Fibroblast of gingiva (primary cell): ENCODE measurements at regions not wholly inside any gene's neighbourhood (a gene's known extent, or its start where the extent isn't known, plus 50 kb on each side); places are given as distances from the start of the nearest gene placed in this dataset.
"Not testable (repeated sequence)": the region's sequence is repeated elsewhere in the genome, so short reads cannot be mapped to it uniquely, and the experiment has no call there.

Source experiments
- DNase-seq: peaks from one replicate; pipeline ENCODE4 v3.0.0-alpha.2; 2011; ENCODE audit warnings: low read depth

GRCh38 chr10:26621243-26621888, 76.1 kb upstream of the PDSS1 start:
- no peak for DNase-seq

- peak; percentile 1 for DNase-seq
Measured at GRCh38 chr10:26621889-26622711, 75.4 kb upstream of the PDSS1 start.

DNA sequence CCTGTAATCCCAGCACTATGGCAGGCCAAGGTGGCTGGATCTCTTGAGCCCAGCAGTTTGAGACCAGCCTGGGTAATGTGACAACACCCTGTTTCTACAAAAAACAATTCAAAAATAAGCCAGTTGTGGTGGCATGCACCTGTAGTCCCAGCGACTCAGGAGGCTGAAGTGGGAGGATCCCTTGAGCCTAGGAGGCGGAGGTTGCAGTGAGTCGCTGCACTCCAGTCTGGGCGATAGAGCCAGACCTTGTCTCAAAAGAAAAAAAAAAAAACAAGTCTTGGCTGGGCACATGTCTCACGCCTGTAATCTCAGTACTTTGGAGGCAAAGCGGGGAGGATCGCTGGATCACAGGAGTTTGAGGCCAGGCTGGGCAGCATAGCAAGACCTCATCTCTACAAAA, 74.6 kb upstream of the PDSS1 start:
- no peak for DNase-seq

- DNase-seq: no peak
Measured at GRCh38 chr10:26624006-26624405, 73.5 kb upstream of the PDSS1 start.

GRCh38 chr10:26626066-26626465, 71.4 kb upstream of the PDSS1 start:
- DNase-seq: no peak

- no peak for DNase-seq
Measured at GRCh38 chr10:26627324-26627723, 70.2 kb upstream of the PDSS1 start.

GRCh38 chr10:26628395-26628794, 69.1 kb upstream of the PDSS1 start:
- no peak for DNase-seq

DNA sequence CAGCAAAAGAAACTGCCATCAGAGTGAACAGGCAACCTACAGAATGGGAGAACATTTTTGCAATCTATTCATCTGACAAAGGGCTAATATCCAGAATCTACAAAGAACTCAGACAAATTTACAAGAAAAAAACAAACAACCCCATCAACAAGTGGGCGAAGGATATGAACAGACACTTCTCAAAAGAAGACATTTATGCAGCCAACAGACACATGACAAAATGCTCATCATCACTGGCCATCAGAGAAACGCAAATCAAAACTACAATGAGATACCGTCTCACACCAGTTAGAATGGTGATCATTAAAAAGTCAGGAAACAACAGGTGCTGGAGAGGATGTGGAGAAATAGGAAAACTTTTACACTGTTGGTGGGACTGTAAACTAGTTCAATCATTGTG, 65.3 kb upstream of the PDSS1 start:
- not testable (repeated sequence) for DNase-seq

GRCh38 chr10:26634111-26634510, 63.4 kb upstream of the PDSS1 start:
- not testable (repeated sequence) for DNase-seq

DNA sequence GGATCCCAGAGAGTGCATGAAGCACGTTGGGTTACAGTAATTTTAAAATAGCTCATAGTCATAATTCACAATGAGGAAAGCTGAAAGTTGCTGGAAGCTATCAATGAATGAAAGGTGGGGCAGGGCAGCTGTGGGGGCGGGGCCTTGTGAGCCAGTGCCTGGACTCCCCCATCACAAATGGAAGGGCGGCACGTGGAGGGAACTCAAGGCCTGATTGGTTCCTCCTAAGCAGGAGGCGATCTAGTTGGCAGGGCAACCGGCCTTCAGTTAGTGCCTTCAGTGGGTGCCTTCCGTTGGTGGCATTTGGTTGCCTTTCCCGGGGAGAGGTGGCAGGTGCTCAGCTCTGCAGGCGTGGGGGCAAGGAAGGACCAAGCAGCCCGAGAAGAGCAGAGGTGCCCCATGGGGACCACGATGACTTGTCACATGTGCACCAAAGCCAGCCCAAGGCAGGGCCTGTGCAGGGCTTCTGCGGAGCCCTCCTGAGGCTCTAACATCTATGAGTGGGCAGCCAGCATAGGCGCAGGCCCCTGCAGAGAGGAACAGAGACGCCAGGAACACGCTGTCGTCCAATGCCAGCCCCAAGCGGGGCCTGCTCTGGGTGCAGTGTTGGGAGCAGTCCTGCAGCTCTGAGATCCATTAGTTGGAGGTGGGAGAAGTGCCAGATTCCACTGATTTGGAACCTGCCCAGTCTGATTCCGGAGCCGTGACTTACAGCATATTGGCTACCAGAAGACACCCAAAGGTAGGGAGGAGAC, 59.8 kb upstream of the PDSS1 start:
- no peak for DNase-seq

DNA sequence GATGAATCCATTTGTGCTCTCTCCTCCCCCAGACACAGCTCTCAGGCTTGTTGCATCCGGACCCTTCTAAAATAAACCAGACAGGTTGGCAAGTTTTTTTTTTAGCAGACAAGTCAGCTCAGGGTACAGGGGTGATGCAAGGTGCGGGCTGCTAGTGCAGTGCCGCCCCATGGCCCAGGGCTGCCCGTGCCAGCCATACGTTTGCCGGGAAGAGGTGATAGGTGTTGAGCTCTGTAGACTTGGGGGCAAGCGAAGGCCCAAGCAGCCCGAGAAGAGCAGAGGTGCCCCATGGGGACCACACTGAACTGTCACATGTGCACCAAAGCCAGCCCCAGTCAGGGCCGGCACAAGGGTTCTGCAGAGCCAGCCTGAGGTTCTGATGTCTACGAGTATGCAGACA, 57.1 kb upstream of the PDSS1 start:
- no peak for DNase-seq

GRCh38 chr10:26642896-26643653, 54.4 kb upstream of the PDSS1 start:
- no peak for DNase-seq

DNA sequence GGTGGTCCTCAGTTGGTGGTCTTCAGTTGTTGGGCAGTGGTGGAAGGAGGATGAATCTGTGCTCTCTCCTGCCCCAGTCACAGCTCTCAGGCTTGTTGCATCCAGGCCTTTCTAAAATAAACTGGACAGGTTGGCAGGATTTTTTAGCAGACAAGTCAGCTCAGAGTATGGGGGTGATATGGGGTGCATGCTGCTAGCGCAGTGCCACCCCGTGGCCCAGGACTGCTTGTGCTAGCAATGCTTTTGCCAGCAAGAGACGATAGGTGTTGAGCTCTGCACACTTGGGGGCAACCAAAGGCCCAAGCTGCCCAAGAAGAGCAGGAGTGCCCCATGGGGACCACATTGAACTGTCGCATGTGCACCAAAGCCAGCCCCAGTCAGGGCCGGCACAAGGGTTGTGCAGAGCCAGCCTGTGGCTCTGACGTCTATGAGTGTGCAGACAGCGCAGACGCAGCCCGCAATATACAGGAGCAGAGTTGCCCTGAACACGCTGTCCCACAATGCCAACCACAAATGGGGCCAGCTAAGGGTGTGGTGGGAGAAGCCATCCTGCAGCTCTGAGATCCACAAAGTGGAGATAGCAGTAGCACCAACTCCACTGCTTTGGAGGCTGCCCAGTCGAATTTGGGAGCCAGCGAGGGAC, 49.8 kb upstream of the PDSS1 start:
- DNase-seq: no peak
